Mucosa of descending colon (tissue), 3 donors: ENCODE measurements at regions not wholly inside any gene's neighbourhood (a gene's known extent, or its start where the extent isn't known, plus 50 kb on each side); places are given as distances from the start of the nearest gene placed in this dataset.

ENCODE experiments used
- ATAC-seq: fragments of 200-7000 bp; cut with Tn5 transposase; one replicate; pipeline ENCODE4 v1.9.1; 2020; ENCODE audit warnings: mild to moderate bottlenecking, moderate library complexity
- DNase-seq, 3 donors: peaks; one replicate each; pipeline ENCODE4 v3.0.0-alpha.2; 2020
- H3K36me3 ChIP-seq: fragments of 200-600 bp; one replicate; pipeline ENCODE4 v1.8.0; 2021; ENCODE audit warnings: low read depth, mild to moderate bottlenecking
- H3K4me1 ChIP-seq: fragments of 200-600 bp; one replicate; pipeline ENCODE4 v1.8.0; 2021; ENCODE audit warnings: low read depth, mild to moderate bottlenecking
- H3K4me3 ChIP-seq: fragments of 200-600 bp; one replicate; pipeline ENCODE4 v1.8.0; 2021; ENCODE audit warnings: mild to moderate bottlenecking
- H3K9me3 ChIP-seq: fragments of 200-600 bp; one replicate; pipeline ENCODE4 v1.8.0; 2021; ENCODE audit warnings: mild to moderate bottlenecking
- intact Hi-C, 2 donors: fragments of 100-400 bp; cut with DNase I in 1 of 2; cut with micrococcal nuclease in 1 of 2; formaldehyde crosslinking; loops; one replicate each; pipeline versions ENCODE4 v1.11.0 to v1.11.1; 2022; cut with DNase I, micrococcal nuclease
- TF ChIP-seq, protein P1 (sequence below): fragments of 200-600 bp; IDR thresholded peaks from one replicate; pipeline ENCODE4 v1.8.0; 2022; ENCODE audit warnings: antibody characterized with exemption, mild to moderate bottlenecking
- donor health status: DM: no; HTN: no; CAD: no; lungs with moderate emphysema.
- donor health status: DM: no; HTN: no; CAD: no.
- donor health status: DM: no; HTN: yes; CAD: no.

DNA sequence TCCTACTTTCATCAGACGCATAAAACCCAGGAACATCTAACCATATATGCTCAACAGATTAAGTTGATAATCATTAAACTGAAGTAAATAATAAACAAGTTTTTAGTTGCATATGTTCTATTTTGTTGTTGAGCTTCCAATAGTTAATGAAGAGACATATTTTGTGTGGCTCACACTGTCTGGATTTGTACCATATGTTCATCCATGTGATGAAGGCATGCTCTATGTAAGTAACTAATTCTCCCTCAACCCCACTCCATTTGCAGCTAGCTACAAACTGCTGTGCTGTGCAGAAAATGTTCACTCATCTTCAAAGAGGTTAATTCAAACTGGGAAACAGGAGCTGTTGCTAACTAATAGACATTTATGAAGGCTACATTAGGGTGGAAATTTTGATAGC, 589.7 kb upstream of the LRRC4C start:
- ATAC-seq: no peak
- TF ChIP-seq, protein P1, sequence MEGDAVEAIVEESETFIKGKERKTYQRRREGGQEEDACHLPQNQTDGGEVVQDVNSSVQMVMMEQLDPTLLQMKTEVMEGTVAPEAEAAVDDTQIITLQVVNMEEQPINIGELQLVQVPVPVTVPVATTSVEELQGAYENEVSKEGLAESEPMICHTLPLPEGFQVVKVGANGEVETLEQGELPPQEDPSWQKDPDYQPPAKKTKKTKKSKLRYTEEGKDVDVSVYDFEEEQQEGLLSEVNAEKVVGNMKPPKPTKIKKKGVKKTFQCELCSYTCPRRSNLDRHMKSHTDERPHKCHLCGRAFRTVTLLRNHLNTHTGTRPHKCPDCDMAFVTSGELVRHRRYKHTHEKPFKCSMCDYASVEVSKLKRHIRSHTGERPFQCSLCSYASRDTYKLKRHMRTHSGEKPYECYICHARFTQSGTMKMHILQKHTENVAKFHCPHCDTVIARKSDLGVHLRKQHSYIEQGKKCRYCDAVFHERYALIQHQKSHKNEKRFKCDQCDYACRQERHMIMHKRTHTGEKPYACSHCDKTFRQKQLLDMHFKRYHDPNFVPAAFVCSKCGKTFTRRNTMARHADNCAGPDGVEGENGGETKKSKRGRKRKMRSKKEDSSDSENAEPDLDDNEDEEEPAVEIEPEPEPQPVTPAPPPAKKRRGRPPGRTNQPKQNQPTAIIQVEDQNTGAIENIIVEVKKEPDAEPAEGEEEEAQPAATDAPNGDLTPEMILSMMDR: no peak
- Histone ChIP-seq H3K9me3 (peaks cover 9% of the 10 kb centered on the region), H3K36me3 (no peaks in the 10 kb centered on the region), H3K4me1 (no peaks in the 10 kb centered on the region), H3K4me3 (no peak overlapping the region)
- intact Hi-C loops: no loop called here
- DNase-seq: no peak

- TF ChIP-seq, protein P1: no peak
- intact Hi-C loops: no loop called here
- H3K9me3 ChIP-seq: peaks cover 6% of the 10 kb centered on the region
- no peaks in the 10 kb centered on the region for H3K36me3 ChIP-seq
- DNase-seq (no peak), ATAC-seq (no peak)
- no peaks in the 10 kb centered on the region for H3K4me1 ChIP-seq
- no peak overlapping the region for H3K4me3 ChIP-seq
These were observed 590.2 kb upstream of the LRRC4C start for GRCh38 chr11:42049650-42050049.

- Histone ChIP-seq H3K9me3 (peaks cover 4% of the 10 kb centered on the region), H3K36me3 (no peaks in the 10 kb centered on the region), H3K4me3 (no peak overlapping the region), H3K4me1 (no peaks in the 10 kb centered on the region)
- intact Hi-C loops: no loop called here
- no peak for ATAC-seq
- no peak for DNase-seq
- TF ChIP-seq, protein P1: no peak
These were observed 595.0 kb upstream of the LRRC4C start for GRCh38 chr11:42054351-42054900.

- no peak overlapping the region for H3K4me3 ChIP-seq
- H3K9me3 ChIP-seq: peaks cover 4% of the 10 kb centered on the region
- intact Hi-C loops: no loop called here
- ATAC-seq (no peak), DNase-seq (no peak)
- H3K36me3 ChIP-seq: no peaks in the 10 kb centered on the region
- TF ChIP-seq, protein P1: no peak
- no peaks in the 10 kb centered on the region for H3K4me1 ChIP-seq
These were observed 596.2 kb upstream of the LRRC4C start for GRCh38 chr11:42055606-42056005.

GRCh38 chr11:42058794-42059193, 599.3 kb upstream of the LRRC4C start:
- no peak for ATAC-seq
- Histone ChIP-seq H3K4me3 (no peak overlapping the region), H3K36me3 (no peaks in the 10 kb centered on the region), H3K4me1 (no peaks in the 10 kb centered on the region), H3K9me3 (no peaks in the 10 kb centered on the region)
- TF ChIP-seq, protein P1: no peak
- DNase-seq: no peak
- intact Hi-C loops: no loop called here

DNA sequence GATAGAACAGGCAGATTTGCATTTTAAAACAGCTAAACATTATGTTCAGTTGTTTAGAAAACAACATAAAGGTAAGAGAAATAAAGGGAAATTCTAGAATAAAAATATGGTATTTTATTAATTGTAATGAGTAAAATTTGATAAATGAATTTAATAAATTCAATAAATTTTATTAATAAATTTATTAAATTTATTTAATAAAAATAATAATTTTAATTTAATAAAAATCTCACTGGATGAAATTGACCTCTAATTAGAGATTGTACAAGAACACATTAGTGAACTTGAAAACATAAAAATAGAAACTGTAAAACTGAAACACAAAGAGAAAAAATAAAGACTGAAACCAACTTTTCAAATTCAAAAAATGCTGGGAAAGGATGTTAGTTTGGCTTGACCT, 605.7 kb upstream of the LRRC4C start:
- ATAC-seq (no peak), DNase-seq (no peak)
- H3K36me3 ChIP-seq: no peaks in the 10 kb centered on the region
- H3K9me3 ChIP-seq: peaks cover 6% of the 10 kb centered on the region
- TF ChIP-seq, protein P1: no peak
- no peaks in the 10 kb centered on the region for H3K4me1 ChIP-seq
- intact Hi-C loops: no loop called here
- H3K4me3 ChIP-seq: no peak overlapping the region
